Loucy (cell line): ENCODE measurements at regions not wholly inside any gene's neighbourhood (a gene's known extent, or its start where the extent isn't known, plus 50 kb on each side); places are given as distances from the start of the nearest gene placed in this dataset.

Experiments used
- CTCF ChIP-seq: fragments of 200-600 bp; sonication (generic); conservative IDR thresholded peaks from 2 replicates; pipeline ENCODE4 v1.5.1; 2014; ENCODE audit warnings: mild to moderate bottlenecking, antibody characterized with exemption, low read length
- EZH2phosphoT487 ChIP-seq: fragments of 200-600 bp; IDR thresholded peaks from 2 replicates; pipeline ENCODE4 v1.6.1; 2018; ENCODE audit warnings: antibody characterized with exemption, mild to moderate bottlenecking, moderate library complexity, borderline replicate concordance

DNA sequence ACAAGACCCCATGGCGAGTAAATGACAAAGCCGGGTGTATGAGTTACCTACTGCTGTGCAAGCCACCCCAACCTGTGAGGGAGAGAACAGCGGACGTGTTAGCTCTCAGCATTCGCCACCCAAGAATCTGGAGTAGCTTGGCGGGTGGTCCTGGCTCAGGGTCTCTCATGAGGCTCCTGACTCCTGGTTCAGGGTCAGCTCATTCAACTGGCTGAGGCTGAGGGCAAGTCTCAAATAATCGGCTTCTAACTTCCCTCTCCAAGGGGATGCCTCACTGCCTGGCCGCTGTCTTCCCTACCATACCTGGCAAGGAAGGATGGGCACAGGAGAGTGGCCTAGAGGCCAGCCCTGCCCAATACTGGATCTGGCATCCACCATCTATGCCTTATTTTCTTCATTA, 94.2 kb downstream of the HTR5A start:
- TF ChIP-seq CTCF: no peak
- TF ChIP-seq EZH2phosphoT487: no peak
